AG10803 (cell line): ENCODE measurements at regions not wholly inside any gene's neighbourhood (a gene's known extent, or its start where the extent isn't known, plus 50 kb on each side); places are given as distances from the start of the nearest gene placed in this dataset.

Experiments used
- DNase-seq: peaks from one replicate; pipeline ENCODE4 v3.0.0; 2010; ENCODE audit warnings: low read depth
- H3K4me3 ChIP-seq: 2 replicates; pipeline ENCODE4 v1.5.1; 2011; ENCODE audit warnings: mild to moderate bottlenecking, low read length, control low read depth
- CTCF ChIP-seq: conservative IDR thresholded peaks from 2 replicates; pipeline ENCODE4 v1.5.1; 2011; ENCODE audit warnings: mild to moderate bottlenecking, low read length, control low read depth, inconsistent platforms

- DNase-seq: no peak
- no peak for TF ChIP-seq CTCF
- no peak overlapping the region for H3K4me3 ChIP-seq
Observed at GRCh38 chr11:26112264-26112663, 219.7 kb upstream of the ANO3 start.

DNA sequence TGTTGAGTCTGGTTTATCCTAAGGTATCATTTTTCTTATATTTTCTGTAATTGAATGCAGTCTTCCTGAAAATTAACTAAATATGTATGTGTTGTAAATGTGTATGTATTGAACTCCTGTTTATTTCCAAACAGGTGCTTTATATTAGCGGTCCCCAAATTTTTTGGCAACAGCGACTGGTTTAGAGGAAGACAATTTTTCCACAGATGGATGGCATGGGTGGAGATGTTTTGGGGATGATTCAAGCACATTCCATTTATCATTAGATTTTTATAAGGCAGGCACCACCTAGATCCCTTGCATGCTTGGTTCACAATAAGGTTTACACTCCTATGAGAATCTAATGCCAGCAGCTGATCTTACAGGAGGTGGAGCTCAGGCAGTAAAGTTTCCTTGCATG, 210.5 kb upstream of the ANO3 start:
- H3K4me3 ChIP-seq: no peak overlapping the region
- TF ChIP-seq CTCF: no peak
- peak; percentile 10 for DNase-seq

GRCh38 chr11:26126741-26127140, 205.2 kb upstream of the ANO3 start:
- no peak for DNase-seq
- H3K4me3 ChIP-seq: no peak overlapping the region
- no peak for TF ChIP-seq CTCF

GRCh38 chr11:26127336-26127735, 204.6 kb upstream of the ANO3 start:
- no peak for DNase-seq
- no peak for TF ChIP-seq CTCF

DNA sequence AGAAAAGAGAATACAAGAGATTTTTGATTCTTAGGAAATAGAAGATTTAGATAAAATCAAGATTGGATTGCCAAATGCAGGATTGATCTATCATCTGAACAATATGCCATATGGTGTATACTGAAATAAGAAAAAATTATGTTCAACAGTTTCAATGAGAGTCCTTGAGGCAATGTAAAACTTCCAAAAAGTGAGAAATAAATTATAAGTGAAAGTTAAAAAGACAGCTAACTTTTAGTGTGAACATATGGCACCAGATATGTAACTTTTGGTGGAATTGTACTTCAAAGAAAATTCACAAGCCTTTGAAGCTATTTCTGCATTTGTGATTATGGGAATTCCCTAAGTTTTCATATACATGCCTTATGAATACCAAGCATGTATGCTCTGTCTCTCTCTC, 200.5 kb upstream of the ANO3 start:
- DNase-seq: no peak
- no peak for TF ChIP-seq CTCF
- no peak overlapping the region for H3K4me3 ChIP-seq

More at GRCh38 chr11:26127336-26127735, 204.6 kb upstream of the ANO3 start:
- H3K4me3 ChIP-seq: no peak overlapping the region

DNA sequence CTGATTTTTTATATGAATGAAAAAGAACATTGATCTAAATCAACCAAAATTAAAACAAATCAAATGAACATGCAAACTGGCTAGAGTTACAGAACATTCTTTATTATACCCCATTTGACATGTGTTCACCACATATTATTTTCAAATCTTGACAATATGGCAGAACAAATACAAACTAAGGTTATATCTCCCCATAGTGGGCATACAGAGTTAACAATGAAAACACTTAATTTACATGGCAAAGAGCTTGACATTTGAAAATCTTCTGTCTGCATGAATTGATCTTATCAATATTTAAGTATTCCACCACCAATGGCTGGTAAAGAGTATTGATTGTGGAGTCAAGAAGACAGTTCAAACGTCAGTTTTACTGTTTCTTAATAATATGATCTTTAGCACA, 197.9 kb upstream of the ANO3 start:
- DNase-seq: no peak
- TF ChIP-seq CTCF: no peak
- H3K4me3 ChIP-seq: no peak overlapping the region

DNA sequence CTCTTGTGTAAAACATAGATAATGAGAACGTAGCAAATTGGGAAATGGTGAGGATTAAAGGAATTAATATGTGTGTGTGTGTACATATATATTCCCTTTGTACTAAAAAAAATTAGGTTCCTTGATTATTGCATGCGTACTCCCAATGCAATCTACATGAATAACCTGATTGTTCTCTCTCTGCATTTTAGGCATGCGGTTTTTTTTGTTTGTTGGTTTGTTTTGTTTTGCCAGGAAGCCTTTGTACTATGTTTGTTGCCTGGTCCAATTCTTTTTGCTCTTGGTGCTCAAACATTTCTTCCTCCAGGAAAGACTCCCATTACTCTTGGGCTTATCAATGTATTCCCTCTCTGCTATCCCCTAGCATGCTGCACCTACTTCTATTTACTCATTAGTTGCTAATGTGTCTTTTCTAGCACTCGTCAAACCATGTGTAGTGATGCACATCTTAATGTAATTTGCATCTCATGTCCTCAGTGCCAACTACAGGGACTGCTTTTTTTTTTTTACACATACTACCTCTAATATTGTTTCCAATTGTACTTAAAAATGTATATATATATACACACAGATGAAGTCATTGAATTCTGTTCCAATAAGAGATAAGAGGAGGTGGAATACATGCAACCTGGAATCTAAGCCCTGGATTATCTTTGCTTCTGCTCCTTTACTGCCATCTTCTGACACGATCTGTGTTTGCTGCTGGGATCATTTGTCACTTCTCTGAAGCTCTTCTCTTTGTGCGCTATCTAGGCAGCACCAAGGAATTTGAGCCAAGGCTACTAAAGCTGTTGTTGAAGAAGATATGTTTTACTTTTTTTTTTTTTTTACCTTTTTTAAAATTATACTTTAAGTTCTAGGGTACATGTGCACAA, 197.2 kb upstream of the ANO3 start:
- no peak overlapping the region for H3K4me3 ChIP-seq
- TF ChIP-seq CTCF: peak; percentile 33
- DNase-seq: peak; percentile 3
